A673 (cell line): ENCODE measurements at regions not wholly inside any gene's neighbourhood (a gene's known extent, or its start where the extent isn't known, plus 50 kb on each side); places are given as distances from the start of the nearest gene placed in this dataset.

Experiments used
- BruUV-seq: library from RNA; stranded (reverse); fragments of 400-500 nt; replicated peaks from 2 replicates; lab custom pipeline; 2021; lab: Mats Ljungman, UMichigan
- CTCF ChIA-PET: fragments of 300-600 bp; sonication (Branson Sonifier 250); formaldehyde crosslinking; loops from one replicate; lab custom pipeline; 2022; ENCODE audit warnings: antibody characterized with exemption; lab: Charles Lee
- POLR2A ChIA-PET: fragments of 300-600 bp; sonication (Branson Sonifier 250); formaldehyde crosslinking; loops from one replicate; lab custom pipeline; 2022; ENCODE audit warnings: antibody characterized with exemption; ENCODE audit not compliant: low non-redundant PET; lab: Charles Lee
- DNase-seq: peaks from one replicate; pipeline ENCODE4 v3.0.0-alpha.2; 2015; ENCODE audit warnings: low spot score
- H3K27ac ChIP-seq: fragments of 200-600 bp; sonication (generic); 2 replicates; pipeline ENCODE4 v1.5.1; 2016; ENCODE audit warnings: mixed run types, low read depth, mild to moderate bottlenecking, mixed read lengths, antibody characterized with exemption, low read length; ENCODE audit not compliant: poor library complexity, severe bottlenecking
- H3K27me3 ChIP-seq: fragments of 200-600 bp; sonication (generic); replicated peaks from 2 replicates; pipeline ENCODE4 v1.6.1; 2017; ENCODE audit warnings: mixed run types, low read depth, mild to moderate bottlenecking, mixed read lengths, antibody characterized with exemption, low read length; ENCODE audit not compliant: insufficient read depth, poor library complexity
- H3K36me3 ChIP-seq: fragments of 200-600 bp; sonication (generic); 2 replicates; pipeline ENCODE4 v1.6.1; 2016; ENCODE audit warnings: mixed run types, mild to moderate bottlenecking, mixed read lengths, antibody characterized with exemption, low read length; ENCODE audit not compliant: insufficient read depth, poor library complexity, severe bottlenecking
- H3K4me1 ChIP-seq: fragments of 200-600 bp; sonication (generic); 2 replicates; pipeline ENCODE4 v1.6.1; 2017; ENCODE audit warnings: mixed run types, mild to moderate bottlenecking, mixed read lengths, antibody characterized with exemption, low read length; ENCODE audit not compliant: insufficient read depth, poor library complexity, severe bottlenecking
- H3K4me3 ChIP-seq: fragments of 200-600 bp; sonication (generic); 2 replicates; pipeline ENCODE4 v1.5.1; 2016; ENCODE audit warnings: low read depth, mixed run types, mild to moderate bottlenecking, mixed read lengths, low read length; ENCODE audit not compliant: poor library complexity, severe bottlenecking
- H3K9me3 ChIP-seq: fragments of 200-600 bp; sonication (generic); 2 replicates; pipeline ENCODE4 v1.6.1; 2016; ENCODE audit warnings: mixed run types, low read depth, mild to moderate bottlenecking, mixed read lengths, antibody characterized with exemption, low read length; ENCODE audit not compliant: poor library complexity, severe bottlenecking
- EZH2 ChIP-seq: fragments of 200-600 bp; sonication (generic); IDR thresholded peaks from 2 replicates; pipeline ENCODE4 v1.6.1; 2017; ENCODE audit warnings: borderline replicate concordance, low read depth, mild to moderate bottlenecking, mixed read lengths, antibody characterized with exemption, low read length; ENCODE audit not compliant: poor library complexity, severe bottlenecking
- intact Hi-C: fragments of 100-400 bp; cut with micrococcal nuclease; formaldehyde crosslinking; loops from one replicate; pipeline ENCODE4 v1.10.0; 2022; ENCODE audit not compliant: unreplicated experiment
- TF ChIP-seq, protein P1 (sequence below): fragments of 300-800, 200-600 bp; sonication (generic); conservative IDR thresholded peaks from 2 replicates; pipeline ENCODE4 v1.5.1; 2017; ENCODE audit warnings: low read depth, mild to moderate bottlenecking, antibody characterized with exemption, low read length, moderate library complexity, mixed read lengths

DNA sequence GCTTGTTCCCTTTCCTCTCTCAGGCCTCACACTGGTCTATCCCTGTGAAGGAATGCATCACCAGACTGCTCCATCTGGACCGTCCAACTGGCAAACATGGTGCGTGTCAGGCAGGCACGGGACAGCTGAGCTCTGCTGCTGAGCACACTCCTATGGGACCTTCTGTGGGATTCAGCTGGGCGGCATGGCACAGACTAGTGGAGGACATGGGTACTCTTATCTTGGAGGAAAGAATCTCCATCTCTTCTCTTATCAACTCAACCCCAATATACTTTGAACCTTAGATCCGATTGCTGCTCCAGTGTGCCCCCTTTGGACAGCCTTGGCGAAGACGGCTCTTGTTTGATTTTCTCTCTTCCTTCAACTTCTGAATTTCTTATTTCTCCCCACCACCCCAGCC lies 593.6 kb downstream of the ETS1 start:
- H3K36me3 ChIP-seq: no peaks in the 10 kb centered on the region
- ChIA-PET CTCF (no interaction called here), POLR2A (no interaction called here)
- intact Hi-C loops: no loop called here
- H3K4me3 ChIP-seq: no peak overlapping the region
- H3K9me3 ChIP-seq: no peaks in the 10 kb centered on the region
- no peaks in the 10 kb centered on the region for H3K4me1 ChIP-seq
- DNase-seq: peak; percentile 7
- no peak for TF ChIP-seq EZH2
- TF ChIP-seq, protein P1, sequence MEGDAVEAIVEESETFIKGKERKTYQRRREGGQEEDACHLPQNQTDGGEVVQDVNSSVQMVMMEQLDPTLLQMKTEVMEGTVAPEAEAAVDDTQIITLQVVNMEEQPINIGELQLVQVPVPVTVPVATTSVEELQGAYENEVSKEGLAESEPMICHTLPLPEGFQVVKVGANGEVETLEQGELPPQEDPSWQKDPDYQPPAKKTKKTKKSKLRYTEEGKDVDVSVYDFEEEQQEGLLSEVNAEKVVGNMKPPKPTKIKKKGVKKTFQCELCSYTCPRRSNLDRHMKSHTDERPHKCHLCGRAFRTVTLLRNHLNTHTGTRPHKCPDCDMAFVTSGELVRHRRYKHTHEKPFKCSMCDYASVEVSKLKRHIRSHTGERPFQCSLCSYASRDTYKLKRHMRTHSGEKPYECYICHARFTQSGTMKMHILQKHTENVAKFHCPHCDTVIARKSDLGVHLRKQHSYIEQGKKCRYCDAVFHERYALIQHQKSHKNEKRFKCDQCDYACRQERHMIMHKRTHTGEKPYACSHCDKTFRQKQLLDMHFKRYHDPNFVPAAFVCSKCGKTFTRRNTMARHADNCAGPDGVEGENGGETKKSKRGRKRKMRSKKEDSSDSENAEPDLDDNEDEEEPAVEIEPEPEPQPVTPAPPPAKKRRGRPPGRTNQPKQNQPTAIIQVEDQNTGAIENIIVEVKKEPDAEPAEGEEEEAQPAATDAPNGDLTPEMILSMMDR: peak; percentile 44
- H3K27me3 ChIP-seq: peaks cover 59% of the 10 kb centered on the region
- BruUV-seq: no TSS peak
- H3K27ac ChIP-seq: no peak overlapping the region

DNA sequence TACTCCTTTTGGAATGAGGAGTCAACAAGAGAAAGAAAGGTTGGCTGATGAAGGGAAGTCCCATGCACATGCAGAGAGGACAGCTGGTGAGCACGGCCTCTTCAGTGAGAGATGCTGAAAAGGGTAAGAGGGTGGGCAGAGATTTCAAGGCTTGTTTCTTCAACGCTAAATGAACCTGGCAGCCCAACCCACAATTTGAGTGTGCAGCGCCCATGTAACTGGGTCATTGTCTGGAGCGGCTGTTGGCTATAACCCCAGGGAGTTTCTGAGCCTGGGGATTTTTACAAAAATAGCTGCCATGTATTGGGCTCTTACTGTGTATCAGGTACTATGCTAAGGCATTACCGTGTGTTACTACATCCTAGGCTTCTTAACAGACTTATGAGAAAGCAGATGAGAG lies 594.1 kb downstream of the ETS1 start:
- no peaks in the 10 kb centered on the region for H3K9me3 ChIP-seq
- no peaks in the 10 kb centered on the region for H3K4me1 ChIP-seq
- ChIA-PET POLR2A (no interaction called here), CTCF (no interaction called here)
- H3K4me3 ChIP-seq: no peak overlapping the region
- no peak for DNase-seq
- intact Hi-C loops: no loop called here
- no peak for TF ChIP-seq EZH2
- H3K27me3 ChIP-seq: peaks cover 59% of the 10 kb centered on the region
- no peaks in the 10 kb centered on the region for H3K36me3 ChIP-seq
- BruUV-seq: no TSS peak
- no peak overlapping the region for H3K27ac ChIP-seq

DNA sequence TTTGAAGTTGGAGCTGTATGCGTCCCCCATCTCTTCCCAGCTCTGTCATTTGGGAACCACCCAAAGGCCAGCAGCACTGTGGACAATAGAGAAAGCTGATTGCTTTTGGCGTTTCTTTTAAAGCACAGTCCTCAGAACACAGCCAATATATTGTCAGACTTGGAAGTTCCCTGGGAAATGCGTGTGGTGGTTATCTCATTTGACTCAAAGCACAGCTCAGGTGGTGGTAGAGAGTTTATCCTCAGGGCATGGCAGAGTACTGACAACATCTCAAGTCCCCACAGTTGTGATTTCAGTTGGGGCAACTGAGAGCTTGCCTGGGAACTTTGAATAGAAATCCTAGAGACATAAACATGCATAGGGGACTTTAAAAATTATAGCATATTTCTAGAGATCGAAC lies 601.3 kb downstream of the ETS1 start:
- no peak overlapping the region for H3K4me3 ChIP-seq
- H3K27ac ChIP-seq: no peak overlapping the region
- BruUV-seq: no TSS peak
- intact Hi-C loops: no loop called here
- H3K9me3 ChIP-seq: no peaks in the 10 kb centered on the region
- no peaks in the 10 kb centered on the region for H3K4me1 ChIP-seq
- no peak for TF ChIP-seq EZH2
- TF ChIP-seq, protein P1: no peak
- POLR2A ChIA-PET: no interaction called here
- peaks cover 13% of the 10 kb centered on the region for H3K27me3 ChIP-seq
- H3K36me3 ChIP-seq: no peaks in the 10 kb centered on the region
- no peak for DNase-seq
- CTCF ChIA-PET: no interaction called here

DNA sequence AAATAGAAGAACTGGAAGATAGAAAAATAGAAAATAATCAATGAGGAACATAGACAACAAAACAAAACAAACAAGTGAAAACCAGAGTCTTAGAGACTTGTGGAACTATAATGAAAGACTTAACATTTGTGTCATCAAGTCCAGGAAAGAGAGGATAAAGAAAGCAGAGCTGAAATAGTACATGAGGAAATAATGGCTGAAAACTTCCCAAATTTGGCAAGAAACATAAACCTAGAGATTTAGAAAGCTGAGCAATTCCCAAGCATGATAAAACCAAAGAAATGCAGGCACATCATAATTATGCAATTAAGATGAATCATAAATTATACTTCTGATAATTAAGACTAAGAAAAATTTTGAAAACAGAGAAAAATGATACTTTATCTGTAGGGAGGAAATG lies 614.5 kb downstream of the ETS1 start:
- DNase-seq: no peak
- Histone ChIP-seq H3K4me1 (no peaks in the 10 kb centered on the region), H3K27ac (no peak overlapping the region), H3K9me3 (no peaks in the 10 kb centered on the region), H3K4me3 (no peak overlapping the region), H3K36me3 (no peaks in the 10 kb centered on the region), H3K27me3 (peaks cover 14% of the 10 kb centered on the region)
- ChIA-PET POLR2A (no interaction called here), CTCF (no interaction called here)
- no TSS peak for BruUV-seq
- TF ChIP-seq EZH2: no peak
- TF ChIP-seq, protein P1: no peak
- intact Hi-C loops: no loop called here
